Right cardiac atrium (tissue), 5 donors: ENCODE measurements at regions not wholly inside any gene's neighbourhood (a gene's known extent, or its start where the extent isn't known, plus 50 kb on each side); places are given as distances from the start of the nearest gene placed in this dataset.

ENCODE experiments used
- ATAC-seq, 2 donors: fragments of 200-7000 bp; cut with Tn5 transposase; one replicate each; pipeline versions ENCODE4 v1.8.0 to v1.9.1; 2020; ENCODE audit warnings: moderate library complexity in 2 of 2, mild to moderate bottlenecking in 1 of 2
- DNase-seq, 3 donors: peaks; one replicate each; pipeline ENCODE4 v3.0.0-alpha.2; 2020
- H3K27ac ChIP-seq: one replicate; pipeline ENCODE4 v1.5.1; 2013; ENCODE audit warnings: mild to moderate bottlenecking, low read length, control low read depth, moderate library complexity
- H3K27me3 ChIP-seq: one replicate; pipeline ENCODE4 v1.6.1; 2013; ENCODE audit not compliant: control insufficient read depth, insufficient read depth
- H3K4me1 ChIP-seq: one replicate; pipeline ENCODE4 v1.6.1; 2013; ENCODE audit warnings: low read length; ENCODE audit not compliant: control insufficient read depth, insufficient read depth
- H3K4me3 ChIP-seq: one replicate; pipeline ENCODE4 v1.5.1; 2013; ENCODE audit warnings: low read length, control low read depth
- H3K9me3 ChIP-seq: one replicate; pipeline ENCODE4 v1.6.1; 2013; ENCODE audit warnings: low read length; ENCODE audit not compliant: control insufficient read depth
- WGBS: extraction: QIAGEN DNeasy Blood & Tissue Kit; methylation state at CpG from one replicate; pipeline ENCODE4 v1.1.7; 2013; 5-methylcytosine and 5-hydroxymethylcytosine counted together
- intact Hi-C, 4 donors: fragments of 100-400 bp; cut with DNase I; formaldehyde crosslinking; loops; one replicate each; pipeline versions ENCODE4 v1.11.0 to v1.14.0; 2022 to 2023
- donor health status: healthy with polysubstance abuse.
- donor health status: DM: no; HTN: yes; CAD: no.
- donor health status: DM: no; HTN: no; CAD: no.
- donor health status: DM: no; HTN: yes; CAD: no; lungs with severe emphysema.
- donor health status: DM: yes; HTN: yes; CAD: no.

DNA sequence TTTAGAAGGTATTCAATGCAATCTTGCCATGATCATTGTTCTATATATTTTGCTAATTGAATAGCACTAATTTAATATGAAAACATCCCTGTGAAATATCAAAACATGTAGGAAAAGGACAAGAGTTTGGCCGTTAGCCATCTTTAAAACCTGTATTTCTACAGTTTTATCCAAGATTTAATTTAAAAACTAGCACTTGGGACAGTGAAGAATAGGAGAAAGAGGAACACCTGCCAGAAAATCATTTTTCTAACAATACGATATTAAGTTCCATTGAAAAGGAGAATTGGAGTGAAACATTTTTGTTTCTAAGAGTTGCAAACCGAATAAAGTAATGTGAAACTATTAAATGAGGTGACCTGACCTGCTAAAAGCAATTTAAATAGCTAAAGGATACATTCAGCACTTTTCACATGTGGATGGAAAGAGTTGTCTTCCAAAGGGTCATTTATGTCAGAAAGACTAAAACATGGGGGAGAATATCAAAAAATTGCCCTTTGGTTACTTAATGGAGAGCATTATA lies 1673.6 kb upstream of the MIR17HG start:
- intact Hi-C loops = no loop called here
- no peaks in the 10 kb centered on the region for H3K9me3 ChIP-seq
- WGBS = 70% methylated on average over 3 of the region's 3 CpGs
- ATAC-seq (no peak), DNase-seq (no peak)
- H3K4me1 ChIP-seq = no peaks in the 10 kb centered on the region
- H3K27ac ChIP-seq = no peak overlapping the region
- no peaks in the 10 kb centered on the region for H3K27me3 ChIP-seq
- H3K4me3 ChIP-seq = no peak overlapping the region

GRCh38 chr13:89678466-89679121 lies 1668.9 kb upstream of the MIR17HG start:
- intact Hi-C loops = no loop called here
- Histone ChIP-seq H3K4me3 (no peak overlapping the region), H3K4me1 (no peaks in the 10 kb centered on the region), H3K9me3 (no peaks in the 10 kb centered on the region), H3K27me3 (no peaks in the 10 kb centered on the region), H3K27ac (no peak overlapping the region)
- no peak for DNase-seq
- 81% methylated on average over 2 of the region's 2 CpGs for WGBS
- ATAC-seq = no peak

GRCh38 chr13:89684896-89685295 lies 1662.6 kb upstream of the MIR17HG start:
- Histone ChIP-seq H3K9me3 (no peaks in the 10 kb centered on the region), H3K4me1 (peaks cover 3% of the 10 kb centered on the region), H3K4me3 (no peak overlapping the region), H3K27me3 (no peaks in the 10 kb centered on the region), H3K27ac (no peak overlapping the region)
- no peak for ATAC-seq
- intact Hi-C loops = no loop called here
- no peak for DNase-seq

GRCh38 chr13:89686171-89686570 lies 1661.3 kb upstream of the MIR17HG start:
- H3K9me3 ChIP-seq = no peaks in the 10 kb centered on the region
- no peak overlapping the region for H3K4me3 ChIP-seq
- H3K4me1 ChIP-seq = peaks cover 3% of the 10 kb centered on the region
- no peak for ATAC-seq
- H3K27me3 ChIP-seq = no peaks in the 10 kb centered on the region
- DNase-seq = no peak
- no peak overlapping the region for H3K27ac ChIP-seq
- intact Hi-C loops = no loop called here
- 72% methylated on average over 5 of the region's 5 CpGs for WGBS

DNA sequence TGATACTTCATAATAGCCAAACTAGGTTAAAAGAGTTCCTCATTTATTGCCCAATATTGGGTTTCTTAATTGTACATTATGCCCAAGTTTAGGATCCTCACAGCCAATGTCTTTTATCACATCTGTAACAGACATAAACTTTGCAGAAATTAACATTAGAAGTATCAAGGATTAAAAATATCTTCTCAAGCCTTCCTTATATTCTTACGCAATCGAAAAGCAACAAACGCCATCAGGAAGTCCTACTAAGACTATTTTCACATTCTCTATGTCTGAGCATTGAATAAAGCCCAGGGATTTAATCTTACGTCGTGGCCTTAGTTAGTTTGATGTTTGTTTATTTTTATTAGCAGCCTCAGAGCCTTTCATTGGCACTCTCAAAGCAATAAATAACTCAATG lies 1660.4 kb upstream of the MIR17HG start:
- Histone ChIP-seq H3K4me3 (no peak overlapping the region), H3K9me3 (no peaks in the 10 kb centered on the region), H3K27me3 (no peaks in the 10 kb centered on the region), H3K4me1 (peaks cover 3% of the 10 kb centered on the region), H3K27ac (no peak overlapping the region)
- DNase-seq (no peak), ATAC-seq (no peak)
- 59% methylated on average over 5 of the region's 5 CpGs for WGBS
- intact Hi-C loops = no loop called here

GRCh38 chr13:89688918-89689317 lies 1658.6 kb upstream of the MIR17HG start:
- H3K27me3 ChIP-seq = no peaks in the 10 kb centered on the region
- DNase-seq (peak in 2 of 3 donors; percentile 32 to 46), ATAC-seq (peak; percentile 36 to 38)
- no peak overlapping the region for H3K4me3 ChIP-seq
- no peaks in the 10 kb centered on the region for H3K9me3 ChIP-seq
- H3K27ac ChIP-seq = no peak overlapping the region
- intact Hi-C loops = no loop called here
- H3K4me1 ChIP-seq = peaks cover 3% of the 10 kb centered on the region
- 64% methylated on average over 3 of the region's 3 CpGs for WGBS

GRCh38 chr13:89694451-89694850 lies 1653.0 kb upstream of the MIR17HG start:
- Histone ChIP-seq H3K27me3 (no peaks in the 10 kb centered on the region), H3K27ac (no peak overlapping the region), H3K4me3 (no peak overlapping the region), H3K9me3 (no peaks in the 10 kb centered on the region), H3K4me1 (no peaks in the 10 kb centered on the region)
- intact Hi-C loops = no loop called here
- WGBS = 50% methylated on average over 1 of the region's 1 CpG
- no peak for ATAC-seq
- no peak for DNase-seq

DNA sequence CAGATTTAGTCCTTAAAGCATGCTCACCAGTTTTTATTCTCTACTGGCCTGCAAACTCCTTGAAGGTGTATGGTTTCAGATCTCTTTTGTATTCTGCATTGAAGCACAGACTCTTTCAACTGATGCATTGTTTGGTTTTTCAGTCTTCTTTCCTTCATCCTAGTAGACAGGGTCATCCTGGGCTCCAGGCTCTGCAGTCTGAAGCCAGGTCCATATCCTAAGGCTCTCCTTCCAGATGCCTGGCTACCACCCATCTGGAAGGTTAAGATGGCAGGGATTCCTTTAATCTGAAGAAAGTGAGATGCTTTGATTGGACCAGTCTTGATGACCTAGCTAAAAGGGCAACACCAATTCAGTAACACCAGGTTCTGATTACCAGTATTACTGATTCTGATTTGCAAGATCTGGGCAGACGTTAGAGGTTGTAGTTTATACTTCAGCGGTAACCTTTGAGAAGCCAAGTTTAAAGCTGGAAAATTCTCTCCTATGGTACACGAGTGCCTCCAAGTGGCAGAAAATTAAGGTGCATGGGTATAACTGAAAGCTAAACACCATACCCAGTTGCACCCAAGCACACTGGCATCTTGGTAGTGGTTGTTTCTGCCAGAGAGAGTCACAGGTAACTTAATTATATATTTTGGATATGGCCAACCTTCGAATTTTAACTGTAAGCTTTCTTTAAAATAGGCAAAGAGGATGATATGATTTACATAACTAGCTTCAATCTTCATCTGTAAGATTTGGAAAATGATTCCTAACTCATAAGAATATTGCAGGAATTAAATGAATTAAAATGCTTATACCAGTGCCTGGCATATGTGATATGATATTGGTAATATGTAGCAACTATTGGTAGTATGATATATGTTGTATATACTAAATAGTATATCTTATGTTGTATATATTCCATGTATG lies 1651.9 kb upstream of the MIR17HG start:
- peak in 1 of 2 donors; percentile 46 for ATAC-seq
- DNase-seq = no peak
- intact Hi-C loops = no loop called here
- Histone ChIP-seq H3K4me3 (no peak overlapping the region), H3K27ac (no peak overlapping the region), H3K27me3 (no peaks in the 10 kb centered on the region), H3K4me1 (no peaks in the 10 kb centered on the region), H3K9me3 (no peaks in the 10 kb centered on the region)
- WGBS = 11% methylated on average over 4 of the region's 4 CpGs

GRCh38 chr13:89701913-89702312 lies 1645.6 kb upstream of the MIR17HG start:
- Histone ChIP-seq H3K27me3 (no peaks in the 10 kb centered on the region), H3K9me3 (no peaks in the 10 kb centered on the region), H3K4me1 (no peaks in the 10 kb centered on the region), H3K4me3 (no peak overlapping the region), H3K27ac (no peak overlapping the region)
- ATAC-seq (no peak), DNase-seq (no peak)
- WGBS = 83% methylated on average over 9 of the region's 9 CpGs
- intact Hi-C loops = no loop called here

DNA sequence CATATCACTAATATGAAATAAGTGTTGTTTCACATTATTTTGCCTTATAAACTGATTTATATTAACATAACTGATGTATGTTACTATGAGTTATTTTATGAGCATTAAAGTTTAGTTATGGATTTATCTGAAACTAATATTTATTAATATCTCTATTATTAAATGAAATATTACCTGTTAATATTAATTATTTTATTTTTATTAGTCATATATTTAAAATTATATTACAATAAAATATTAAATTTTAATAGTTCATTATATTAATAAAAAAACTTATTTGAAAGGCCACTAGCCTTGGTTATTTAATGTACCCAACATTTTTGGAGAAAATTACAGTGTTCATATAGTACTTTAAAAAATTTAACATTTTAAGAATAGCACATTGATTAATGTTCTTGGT lies 1643.4 kb upstream of the MIR17HG start:
- no peak for ATAC-seq
- Histone ChIP-seq H3K27me3 (no peaks in the 10 kb centered on the region), H3K4me3 (no peak overlapping the region), H3K9me3 (no peaks in the 10 kb centered on the region), H3K4me1 (no peaks in the 10 kb centered on the region), H3K27ac (no peak overlapping the region)
- DNase-seq = no peak
- intact Hi-C loops = no loop called here

- no peak overlapping the region for H3K4me3 ChIP-seq
- 82% methylated on average over 6 of the region's 6 CpGs for WGBS
- H3K9me3 ChIP-seq = no peaks in the 10 kb centered on the region
- H3K27me3 ChIP-seq = no peaks in the 10 kb centered on the region
- no peak for DNase-seq
- intact Hi-C loops = no loop called here
- no peak for ATAC-seq
- no peak overlapping the region for H3K27ac ChIP-seq
- H3K4me1 ChIP-seq = no peaks in the 10 kb centered on the region
Measured at GRCh38 chr13:89708013-89708412, 1639.5 kb upstream of the MIR17HG start.
